KMS-11 (cell line): ENCODE measurements at regions not wholly inside any gene's neighbourhood (a gene's known extent, or its start where the extent isn't known, plus 50 kb on each side); places are given as distances from the start of the nearest gene placed in this dataset.

Experiments used
- H2AFZ ChIP-seq: fragments of 200-600 bp; sonication (generic); 2 replicates; pipeline ENCODE4 v1.6.1; 2016; ENCODE audit warnings: antibody characterized with exemption, mixed run types, low read depth
- H3K27ac ChIP-seq: fragments of 200-600 bp; sonication (generic); 2 replicates; pipeline ENCODE4 v1.6.1; 2016; ENCODE audit warnings: mild to moderate bottlenecking, mixed run types
- H3K27me3 ChIP-seq: fragments of 200-600 bp; sonication (generic); 2 replicates; pipeline ENCODE4 v1.6.1; 2017; ENCODE audit warnings: mild to moderate bottlenecking, low read depth, mixed run types, moderate library complexity; ENCODE audit not compliant: insufficient read depth
- H3K36me3 ChIP-seq: fragments of 200-600 bp; sonication (generic); 2 replicates; pipeline ENCODE4 v1.6.1; 2017; ENCODE audit warnings: mild to moderate bottlenecking, mixed run types; ENCODE audit not compliant: insufficient read depth
- H3K4me1 ChIP-seq: fragments of 200-600 bp; sonication (generic); 2 replicates; pipeline ENCODE4 v1.6.1; 2016; ENCODE audit warnings: mild to moderate bottlenecking, low read depth, mixed run types; ENCODE audit not compliant: poor library complexity, severe bottlenecking
- H3K4me2 ChIP-seq: fragments of 200-600 bp; sonication (generic); 2 replicates; pipeline ENCODE4 v1.7.0; 2016; ENCODE audit warnings: mild to moderate bottlenecking, mixed run types
- H3K4me3 ChIP-seq: fragments of 200-600 bp; sonication (generic); IDR thresholded peaks from 2 replicates; pipeline ENCODE4 v1.6.1; 2017; ENCODE audit warnings: low read depth, low read length, mixed read lengths; ENCODE audit not compliant: insufficient read depth
- H3K79me2 ChIP-seq: fragments of 200-600 bp; sonication (generic); 2 replicates; pipeline ENCODE4 v1.6.1; 2016; ENCODE audit warnings: low read depth, mixed run types; ENCODE audit not compliant: insufficient read depth
- H3K9ac ChIP-seq: fragments of 200-600 bp; sonication (generic); 2 replicates; pipeline ENCODE4 v1.6.1; 2016; ENCODE audit warnings: mild to moderate bottlenecking, mixed run types
- H4K20me1 ChIP-seq: fragments of 200-600 bp; sonication (generic); 2 replicates; pipeline ENCODE4 v1.6.1; 2016; ENCODE audit warnings: mild to moderate bottlenecking, mixed run types; ENCODE audit not compliant: insufficient read depth
- CTCF ChIP-seq: fragments of 200-600 bp; sonication (generic); conservative IDR thresholded peaks from 2 replicates; pipeline ENCODE4 v1.6.1; 2017; ENCODE audit warnings: low read depth, mild to moderate bottlenecking, antibody characterized with exemption, low read length, moderate library complexity, mixed read lengths

- Histone ChIP-seq H3K36me3 (no peaks in the 10 kb centered on the region), H2AFZ (no peak overlapping the region), H3K79me2 (no peaks in the 10 kb centered on the region), H3K4me1 (no peaks in the 10 kb centered on the region), H3K4me3 (no peak overlapping the region), H4K20me1 (no peaks in the 10 kb centered on the region), H3K9ac (no peak overlapping the region), H3K4me2 (no peak overlapping the region), H3K27me3 (no peaks in the 10 kb centered on the region), H3K27ac (no peak overlapping the region)
- no peak for TF ChIP-seq CTCF
These were observed 438.0 kb downstream of the KCNA4 start for GRCh38 chr11:29578806-29579205.

GRCh38 chr11:29564486-29564885, 452.3 kb downstream of the KCNA4 start:
- H4K20me1 ChIP-seq: no peaks in the 10 kb centered on the region
- H3K27me3 ChIP-seq: no peaks in the 10 kb centered on the region
- H2AFZ ChIP-seq: no peak overlapping the region
- no peak for TF ChIP-seq CTCF
- H3K36me3 ChIP-seq: no peaks in the 10 kb centered on the region
- H3K9ac ChIP-seq: no peak overlapping the region
- H3K4me3 ChIP-seq: no peak overlapping the region
- H3K4me1 ChIP-seq: no peaks in the 10 kb centered on the region
- H3K27ac ChIP-seq: no peak overlapping the region
- no peak overlapping the region for H3K4me2 ChIP-seq
- no peaks in the 10 kb centered on the region for H3K79me2 ChIP-seq

- Histone ChIP-seq H3K36me3 (no peaks in the 10 kb centered on the region), H2AFZ (no peak overlapping the region), H3K27ac (no peak overlapping the region), H3K4me2 (no peak overlapping the region), H3K4me1 (no peaks in the 10 kb centered on the region), H4K20me1 (no peaks in the 10 kb centered on the region), H3K79me2 (no peaks in the 10 kb centered on the region), H3K4me3 (no peak overlapping the region), H3K27me3 (no peaks in the 10 kb centered on the region), H3K9ac (no peak overlapping the region)
- TF ChIP-seq CTCF: no peak
These were observed 454.6 kb downstream of the KCNA4 start for GRCh38 chr11:29562183-29562582.

- H3K4me2 ChIP-seq: no peak overlapping the region
- no peak for TF ChIP-seq CTCF
- no peaks in the 10 kb centered on the region for H3K27me3 ChIP-seq
- no peak overlapping the region for H3K9ac ChIP-seq
- H3K79me2 ChIP-seq: no peaks in the 10 kb centered on the region
- H3K27ac ChIP-seq: no peak overlapping the region
- H4K20me1 ChIP-seq: no peaks in the 10 kb centered on the region
- no peak overlapping the region for H3K4me3 ChIP-seq
- H3K36me3 ChIP-seq: no peaks in the 10 kb centered on the region
- no peak overlapping the region for H2AFZ ChIP-seq
- no peaks in the 10 kb centered on the region for H3K4me1 ChIP-seq
These were observed 462.8 kb downstream of the KCNA4 start for GRCh38 chr11:29553990-29554389.
